LNCAP (cell line): ENCODE measurements at regions not wholly inside any gene's neighbourhood (a gene's known extent, or its start where the extent isn't known, plus 50 kb on each side); places are given as distances from the start of the nearest gene placed in this dataset.

Experiments
- CTCF ChIP-seq: fragments of 450-650 bp; IDR thresholded peaks from 2 replicates; pipeline ENCODE4 v1.5.1; 2017; ENCODE audit warnings: mild to moderate bottlenecking

- TF ChIP-seq CTCF = no peak
These were observed 131.2 kb upstream of the TSHZ2 start for GRCh38 chr20:52841003-52841402.

GRCh38 chr20:52840041-52840440, 132.1 kb upstream of the TSHZ2 start:
- no peak for TF ChIP-seq CTCF

GRCh38 chr20:52838510-52839241, 133.5 kb upstream of the TSHZ2 start:
- no peak for TF ChIP-seq CTCF

- no peak for TF ChIP-seq CTCF
These were observed 134.8 kb upstream of the TSHZ2 start for GRCh38 chr20:52837378-52837777.

GRCh38 chr20:52833901-52834300, 138.3 kb upstream of the TSHZ2 start:
- no peak for TF ChIP-seq CTCF

- no peak for TF ChIP-seq CTCF
These were observed 139.9 kb upstream of the TSHZ2 start for GRCh38 chr20:52832151-52832774.

- TF ChIP-seq CTCF = no peak
These were observed 141.6 kb upstream of the TSHZ2 start for GRCh38 chr20:52830598-52830997.
